ENCODE measurements at regions not wholly inside any gene's neighbourhood (a gene's known extent, or its start where the extent isn't known, plus 50 kb on each side); places are given as distances from the start of the nearest gene placed in this dataset.

GRCh38 chr4:111934314-111934713 is 210.9 kb upstream of the FAM241A start:
- H4K5ac ChIP-seq (ENCODE audit: insufficient read length, low read depth, low read length): no peak overlapping the region
- H3K36me3 ChIP-seq (ENCODE audit: control insufficient read depth in 2 of 4, insufficient read depth in 4 of 4, low read length in 3 of 4): no peaks in the 10 kb centered on the region
- H4K91ac ChIP-seq (replicated peaks; ENCODE audit: insufficient read length, low read length): no peak overlapping the region
- no peaks in the 10 kb centered on the region for H3K23me2 ChIP-seq (ENCODE audit: low read depth, low read length)
- no peak overlapping the region for H3K18ac ChIP-seq (ENCODE audit: extremely low read depth, low read length)
- no peak for DNase-seq (ENCODE audit: low read depth in 1 of 2, low spot score in 2 of 2)
- H3K9me3 ChIP-seq (ENCODE audit: insufficient read depth in 2 of 2, low read depth in 1 of 2, low read length in 1 of 2): no peaks in the 10 kb centered on the region
- H3K79me2 ChIP-seq (ENCODE audit: control insufficient read depth in 1 of 2, insufficient read depth in 2 of 2, low read length in 2 of 2): no peaks in the 10 kb centered on the region
- no peak for FAIRE-seq
- H3K4ac ChIP-seq (replicated peaks; ENCODE audit: insufficient read length, low read depth, low read length): no peak overlapping the region
- no peaks in the 10 kb centered on the region for H3K27me3 ChIP-seq (replicated peaks in 1 of 4; ENCODE audit: control insufficient read depth in 3 of 4, extremely low read depth in 1 of 4, insufficient read depth in 3 of 4, low read length in 3 of 4)
- H3K79me1 ChIP-seq (ENCODE audit: low read depth, low read length): no peaks in the 10 kb centered on the region
- no peak overlapping the region for H2BK20ac ChIP-seq (ENCODE audit: low read length)
- CTCF ChIA-PET (ENCODE audit: partially characterized antibody): interaction anchor here (0.7 to 1.0 kb wide), 3 partner anchors 9 to 302 kb away, joined by 3 to 4 read pairs (median 3); no protein-coding TSS in a partner anchor
- no peak overlapping the region for H2AK5ac ChIP-seq (ENCODE audit: low read depth, low read length)
- H2BK15ac ChIP-seq (ENCODE audit: low read length): no peak overlapping the region
- H2BK12ac ChIP-seq (ENCODE audit: low read depth, low read length): no peak overlapping the region
- H3K14ac ChIP-seq (ENCODE audit: insufficient read length): no peak overlapping the region
- no peak overlapping the region for H4K8ac ChIP-seq (ENCODE audit: extremely low read depth, insufficient read depth, low read length)
- no peak overlapping the region for H3K23ac ChIP-seq (ENCODE audit: insufficient read length)
- H3K4me1 ChIP-seq (replicated peaks in 1 of 4; ENCODE audit: control insufficient read depth in 3 of 4, insufficient read depth in 4 of 4, low read length in 3 of 4): no peaks in the 10 kb centered on the region
- POLR2A ChIA-PET (ENCODE audit: partially characterized antibody): no interaction called here
- H3K4me3 ChIP-seq (ENCODE audit: extremely low read depth in 1 of 4, insufficient read depth in 2 of 4, low read depth in 3 of 4, low read length in 4 of 4): no peak overlapping the region
- no peak overlapping the region for H3K27ac ChIP-seq (ENCODE audit: low read depth, low read length)
- H3K9ac ChIP-seq (replicated peaks in 1 of 4; ENCODE audit: extremely low read depth in 1 of 4, low read depth in 3 of 4, low read length in 3 of 4): no peak overlapping the region
- no peak overlapping the region for H2AFZ ChIP-seq (ENCODE audit: low read length)
- no peaks in the 10 kb centered on the region for H4K20me1 ChIP-seq (replicated peaks in 1 of 2; ENCODE audit: control insufficient read depth in 1 of 2, insufficient read depth in 2 of 2, low read length in 2 of 2)
- no peak overlapping the region for H2BK5ac ChIP-seq (ENCODE audit: low read depth, low read length)
- no peak overlapping the region for H2BK120ac ChIP-seq (replicated peaks; ENCODE audit: low read depth, low read length)
- no peak overlapping the region for H3K4me2 ChIP-seq (ENCODE audit: insufficient read depth in 1 of 2, low read depth in 2 of 2, low read length in 2 of 2)
- no peak overlapping the region for H3K56ac ChIP-seq (replicated peaks; ENCODE audit: insufficient read length, low read depth, low read length)
- no peak for TF ChIP-seq CTCF (IDR thresholded peaks at IDR 0.05; ENCODE audit: control extremely low read depth in 1 of 3, insufficient read depth in 1 of 3, low read depth in 1 of 3, low read length in 3 of 3)
- no peak for TF ChIP-seq POLR2A (IDR thresholded peaks at IDR 0.05; ENCODE audit: control extremely low read depth in 1 of 2, low read depth in 2 of 2, low read length in 2 of 2)
- no peak for TF ChIP-seq CBX5 (IDR thresholded peaks at IDR 0.05; ENCODE audit: low read depth, low read length)
- no peak for TF ChIP-seq TCF12 (IDR thresholded peaks at IDR 0.05; ENCODE audit: low read depth, low read length)
- TF ChIP-seq MAFK (IDR thresholded peaks at IDR 0.05; ENCODE audit: low read depth, low read length): no peak
- TF ChIP-seq TAF7 (optimal IDR thresholded peaks at IDR 0.05; ENCODE audit: borderline replicate concordance, low read depth, low read length): no peak
- TF ChIP-seq USF2 (IDR thresholded peaks at IDR 0.05; ENCODE audit: low read length): no peak
- TF ChIP-seq JUND (IDR thresholded peaks at IDR 0.05; ENCODE audit: low read length): no peak
- no peak for TF ChIP-seq SIX5 (IDR thresholded peaks at IDR 0.05; ENCODE audit: low read depth, low read length)
- TF ChIP-seq HDAC6 (IDR thresholded peaks at IDR 0.05; ENCODE audit: low read depth, low read length): no peak
- no peak for TF ChIP-seq RXRA (IDR thresholded peaks at IDR 0.05; ENCODE audit: insufficient read depth, low read depth, low read length)
- no peak for TF ChIP-seq POU5F1 (IDR thresholded peaks at IDR 0.05; ENCODE audit: low read depth, low read length)
- TF ChIP-seq TBP (IDR thresholded peaks at IDR 0.05; ENCODE audit: low read depth, low read length): no peak
